22Rv1 (cell line): ENCODE measurements at regions not wholly inside any gene's neighbourhood (a gene's known extent, or its start where the extent isn't known, plus 50 kb on each side); places are given as distances from the start of the nearest gene placed in this dataset.

Experiments used
- ZFX ChIP-seq: fragments of 450-650 bp; IDR thresholded peaks from 2 replicates; pipeline ENCODE4 v1.6.1; 2017; ENCODE audit warnings: antibody characterized with exemption, borderline replicate concordance
- TF ChIP-seq, protein P1 (sequence below): fragments of 450-650 bp; IDR thresholded peaks from 2 replicates; pipeline ENCODE4 v1.5.1; 2017; ENCODE audit warnings: mild to moderate bottlenecking

DNA sequence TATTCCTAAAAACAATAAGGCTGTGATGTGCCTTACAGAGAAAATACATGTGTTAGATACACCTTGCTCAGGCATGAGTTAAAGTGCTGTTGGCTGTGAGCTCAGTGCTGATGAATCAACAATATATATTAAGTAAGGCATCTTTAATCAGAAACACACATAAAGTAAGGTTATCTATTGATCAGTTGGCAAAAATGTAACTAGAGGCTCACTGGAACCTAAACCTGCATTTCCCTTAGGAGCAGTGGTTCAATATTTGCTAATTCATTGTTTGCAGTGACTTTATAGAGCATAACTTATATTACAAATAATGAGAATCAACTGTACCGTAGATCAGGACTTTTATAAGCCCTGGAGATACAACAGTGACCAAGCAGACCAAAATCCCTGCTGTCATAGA is 77.0 kb upstream of the CYP1B1 start:
- TF ChIP-seq, protein P1, sequence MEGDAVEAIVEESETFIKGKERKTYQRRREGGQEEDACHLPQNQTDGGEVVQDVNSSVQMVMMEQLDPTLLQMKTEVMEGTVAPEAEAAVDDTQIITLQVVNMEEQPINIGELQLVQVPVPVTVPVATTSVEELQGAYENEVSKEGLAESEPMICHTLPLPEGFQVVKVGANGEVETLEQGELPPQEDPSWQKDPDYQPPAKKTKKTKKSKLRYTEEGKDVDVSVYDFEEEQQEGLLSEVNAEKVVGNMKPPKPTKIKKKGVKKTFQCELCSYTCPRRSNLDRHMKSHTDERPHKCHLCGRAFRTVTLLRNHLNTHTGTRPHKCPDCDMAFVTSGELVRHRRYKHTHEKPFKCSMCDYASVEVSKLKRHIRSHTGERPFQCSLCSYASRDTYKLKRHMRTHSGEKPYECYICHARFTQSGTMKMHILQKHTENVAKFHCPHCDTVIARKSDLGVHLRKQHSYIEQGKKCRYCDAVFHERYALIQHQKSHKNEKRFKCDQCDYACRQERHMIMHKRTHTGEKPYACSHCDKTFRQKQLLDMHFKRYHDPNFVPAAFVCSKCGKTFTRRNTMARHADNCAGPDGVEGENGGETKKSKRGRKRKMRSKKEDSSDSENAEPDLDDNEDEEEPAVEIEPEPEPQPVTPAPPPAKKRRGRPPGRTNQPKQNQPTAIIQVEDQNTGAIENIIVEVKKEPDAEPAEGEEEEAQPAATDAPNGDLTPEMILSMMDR, result no peak
- TF ChIP-seq ZFX, result no peak
